Gastroesophageal sphincter (tissue), 3 donors: ENCODE measurements at regions not wholly inside any gene's neighbourhood (a gene's known extent, or its start where the extent isn't known, plus 50 kb on each side); places are given as distances from the start of the nearest gene placed in this dataset.

Experiments used
- EP300 ChIP-seq: sonication (generic); formaldehyde crosslinking; IDR thresholded peaks from one replicate; pipeline ENCODE4 v1.6.1; 2017; ENCODE audit warnings: antibody characterized with exemption, mild to moderate bottlenecking
- POLR2A ChIP-seq, 2 donors: fragments of 450-650 bp; IDR thresholded peaks; one replicate each; pipeline ENCODE4 v1.6.1; 2017; ENCODE audit warnings: antibody characterized with exemption in 2 of 2, mild to moderate bottlenecking in 2 of 2, moderate library complexity in 1 of 2
- POLR2AphosphoS5 ChIP-seq: sonication (generic); formaldehyde crosslinking; IDR thresholded peaks from one replicate; pipeline ENCODE4 v1.6.1; 2017; ENCODE audit warnings: antibody characterized with exemption
- TF ChIP-seq, protein P1 (sequence below), 4 experiments: fragments of 200-600 bp in 2 of 4; fragments of 450-650 bp in 2 of 4; sonication (generic) in 1 of 4; IDR thresholded peaks; one replicate each; pipeline ENCODE4 v1.5.1; 2017 to 2019; ENCODE audit warnings: antibody characterized with exemption in 4 of 4, mild to moderate bottlenecking in 2 of 4, moderate library complexity in 2 of 4

DNA sequence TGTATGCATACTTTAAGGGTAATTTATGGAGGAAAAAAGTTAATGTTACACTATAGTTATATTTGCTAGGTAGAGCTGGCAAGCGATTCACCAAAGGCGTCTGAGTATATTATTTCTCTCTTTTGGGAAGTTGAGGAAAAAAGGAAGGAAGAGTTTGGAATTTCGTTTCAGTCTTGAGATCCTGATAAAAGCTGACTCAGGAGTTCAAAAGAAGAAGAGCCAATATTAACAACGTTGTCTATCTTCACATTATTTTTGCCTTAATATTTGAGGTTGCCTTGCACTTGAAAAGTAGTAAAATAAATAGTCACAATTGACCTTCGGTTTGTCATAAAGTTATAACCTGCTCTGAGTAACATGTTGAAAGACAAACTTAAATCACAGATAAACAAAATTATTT, 888.6 kb downstream of the KCNJ2 start:
- TF ChIP-seq, protein P1, sequence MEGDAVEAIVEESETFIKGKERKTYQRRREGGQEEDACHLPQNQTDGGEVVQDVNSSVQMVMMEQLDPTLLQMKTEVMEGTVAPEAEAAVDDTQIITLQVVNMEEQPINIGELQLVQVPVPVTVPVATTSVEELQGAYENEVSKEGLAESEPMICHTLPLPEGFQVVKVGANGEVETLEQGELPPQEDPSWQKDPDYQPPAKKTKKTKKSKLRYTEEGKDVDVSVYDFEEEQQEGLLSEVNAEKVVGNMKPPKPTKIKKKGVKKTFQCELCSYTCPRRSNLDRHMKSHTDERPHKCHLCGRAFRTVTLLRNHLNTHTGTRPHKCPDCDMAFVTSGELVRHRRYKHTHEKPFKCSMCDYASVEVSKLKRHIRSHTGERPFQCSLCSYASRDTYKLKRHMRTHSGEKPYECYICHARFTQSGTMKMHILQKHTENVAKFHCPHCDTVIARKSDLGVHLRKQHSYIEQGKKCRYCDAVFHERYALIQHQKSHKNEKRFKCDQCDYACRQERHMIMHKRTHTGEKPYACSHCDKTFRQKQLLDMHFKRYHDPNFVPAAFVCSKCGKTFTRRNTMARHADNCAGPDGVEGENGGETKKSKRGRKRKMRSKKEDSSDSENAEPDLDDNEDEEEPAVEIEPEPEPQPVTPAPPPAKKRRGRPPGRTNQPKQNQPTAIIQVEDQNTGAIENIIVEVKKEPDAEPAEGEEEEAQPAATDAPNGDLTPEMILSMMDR (IDR thresholded peaks at IDR 0.05): no peak
- TF ChIP-seq POLR2AphosphoS5 (no peak), POLR2A (IDR thresholded peaks at IDR 0.05) (no peak), EP300 (no peak)
